Raji (cell line): ENCODE measurements at regions not wholly inside any gene's neighbourhood (a gene's known extent, or its start where the extent isn't known, plus 50 kb on each side); places are given as distances from the start of the nearest gene placed in this dataset.

Experiments used
- POLR2A ChIP-seq: IDR thresholded peaks from 2 replicates; pipeline ENCODE4 v1.6.1; 2011; ENCODE audit warnings: low read depth, low read length, control low read depth; ENCODE audit not compliant: insufficient read depth

DNA sequence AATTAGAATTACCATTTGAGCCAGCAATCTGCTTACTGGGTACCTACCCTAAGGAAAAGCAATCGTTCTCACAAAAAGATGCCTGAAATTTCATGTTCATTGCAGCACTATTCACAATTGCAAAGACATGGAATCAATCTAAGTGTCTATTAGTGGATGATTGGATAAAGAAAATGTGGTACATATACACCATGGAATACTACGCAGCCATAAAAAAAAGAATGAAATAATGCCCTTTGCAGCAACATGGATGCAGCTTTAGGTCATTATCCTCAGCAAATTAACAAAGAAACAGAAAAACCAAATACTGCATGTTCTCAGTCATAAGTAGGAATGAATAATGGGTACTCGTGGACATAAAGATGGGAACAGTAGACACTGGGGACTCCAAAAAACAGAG, 89.8 kb upstream of the MAP1LC3B2 start:
- TF ChIP-seq POLR2A = no peak

DNA sequence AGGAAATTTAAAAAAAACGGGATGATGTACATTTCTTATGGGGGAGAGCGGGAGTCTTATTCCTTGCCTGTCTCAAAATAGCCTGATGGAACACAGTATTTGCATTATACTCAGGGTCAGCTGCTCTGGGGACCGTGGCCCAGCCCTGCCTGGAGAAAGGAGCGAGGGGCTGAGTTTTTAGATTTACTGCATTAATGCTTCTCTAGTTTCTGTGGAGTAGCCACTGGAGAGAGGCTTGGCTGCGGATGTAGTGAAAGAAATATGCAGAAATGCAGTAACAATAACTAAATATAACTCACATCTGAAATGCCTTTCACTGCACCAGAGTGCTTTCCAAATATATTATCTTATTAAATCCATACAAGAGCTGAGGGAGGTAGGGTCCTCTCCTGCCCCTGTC, 87.6 kb upstream of the MAP1LC3B2 start:
- TF ChIP-seq POLR2A = no peak

DNA sequence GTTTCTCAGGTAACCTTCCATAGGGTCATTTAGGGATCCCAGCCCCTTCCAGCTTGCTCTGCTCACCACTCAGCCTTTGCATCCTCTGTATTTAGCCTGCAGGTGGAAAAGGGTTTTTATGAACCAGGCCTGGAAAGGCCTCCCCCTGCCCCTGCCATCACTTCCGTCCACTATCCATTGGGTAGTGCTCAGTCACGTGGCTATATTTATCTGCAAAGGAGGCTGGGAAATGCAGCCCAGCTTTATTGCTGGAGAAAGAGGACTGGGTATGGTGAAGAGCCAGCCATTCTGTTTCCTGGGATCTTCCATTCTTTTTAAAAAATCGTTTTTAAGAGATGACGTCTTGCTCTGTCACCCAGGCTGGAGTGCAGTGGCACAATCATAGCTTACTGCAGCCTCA, 87.0 kb upstream of the MAP1LC3B2 start:
- TF ChIP-seq POLR2A = no peak

DNA sequence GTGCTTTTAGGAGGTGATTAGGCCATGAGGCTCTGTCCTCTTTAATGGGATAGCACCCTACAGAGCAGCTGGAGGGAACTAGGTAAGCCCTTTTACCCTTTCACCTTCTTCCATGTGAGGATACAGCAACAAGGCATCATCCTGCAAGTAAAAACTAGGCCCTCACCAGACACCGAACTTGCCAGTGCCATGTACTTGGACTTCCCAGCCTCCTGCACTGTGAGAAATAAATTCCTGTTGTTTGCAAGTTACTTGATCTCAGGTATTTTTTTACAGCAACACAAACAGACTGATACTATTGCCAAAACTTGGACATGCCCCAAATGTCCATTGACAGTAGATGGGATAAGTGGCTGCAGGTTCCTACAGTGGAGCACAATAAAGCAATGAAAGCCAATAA, 85.8 kb upstream of the MAP1LC3B2 start:
- no peak for TF ChIP-seq POLR2A

DNA sequence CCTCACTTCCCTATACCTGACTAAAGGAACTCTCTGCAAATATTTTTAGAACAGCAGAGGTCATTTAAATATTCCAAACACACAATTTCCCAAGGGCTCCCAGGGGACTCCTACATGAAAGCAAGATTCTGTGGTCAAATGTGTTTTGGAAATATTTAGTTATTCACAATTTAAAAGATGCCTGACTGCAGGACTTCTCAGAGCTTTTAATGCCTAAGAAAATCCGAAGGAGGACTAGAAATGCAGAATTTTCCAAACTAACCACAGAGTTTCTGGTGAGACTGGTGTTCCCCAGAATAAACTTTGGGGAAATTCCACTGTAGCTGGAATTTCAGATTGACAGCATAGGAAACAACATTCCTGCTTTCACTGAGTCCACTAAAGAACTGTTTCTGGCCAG, 84.8 kb upstream of the MAP1LC3B2 start:
- TF ChIP-seq POLR2A = no peak

DNA sequence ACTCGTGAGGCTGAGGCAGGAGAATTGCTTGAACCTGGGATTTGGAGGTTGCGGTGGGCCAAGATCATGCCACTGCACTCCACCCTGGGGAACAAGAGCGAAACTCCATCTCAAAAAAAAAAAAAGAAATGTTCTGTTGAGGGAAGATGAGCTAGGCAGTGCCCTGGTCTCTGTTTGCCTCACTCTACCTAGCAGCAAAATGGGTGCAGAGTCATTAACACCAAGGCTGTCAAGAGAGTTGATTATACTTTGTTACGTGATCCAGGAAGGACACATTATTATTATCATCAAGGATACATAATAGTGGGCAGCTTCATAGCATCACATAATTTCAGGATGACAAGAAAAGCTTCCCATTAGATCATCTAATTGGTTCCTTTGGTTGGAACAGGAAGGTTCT, 84.3 kb upstream of the MAP1LC3B2 start:
- no peak for TF ChIP-seq POLR2A

DNA sequence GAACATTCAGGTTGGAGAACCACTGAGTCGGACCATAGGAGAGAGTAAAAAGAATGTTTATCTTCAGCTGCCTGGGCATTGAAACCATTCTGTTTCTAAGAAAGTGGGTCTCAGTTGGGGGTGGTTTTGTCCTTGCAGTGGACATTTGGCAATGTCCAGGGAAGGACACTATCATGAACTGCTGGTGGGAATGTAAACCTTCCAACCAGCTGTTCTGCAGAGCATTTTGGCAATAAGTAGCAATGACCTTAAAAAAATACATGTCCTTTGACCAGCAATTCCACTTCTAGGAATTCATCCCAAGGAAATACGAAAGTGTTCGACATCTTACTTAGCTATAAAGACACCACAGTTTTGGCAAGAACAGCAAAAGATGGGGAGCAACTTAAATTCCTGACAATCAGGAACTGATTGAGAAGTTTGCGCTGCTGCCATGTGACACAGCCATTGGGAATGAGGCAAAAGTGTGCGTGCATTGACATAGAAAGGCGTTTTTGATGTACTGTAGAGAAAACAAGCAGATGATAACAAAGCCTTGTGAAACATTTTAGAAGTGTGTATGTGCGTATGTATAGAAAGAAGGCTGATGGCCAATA, 82.9 kb upstream of the MAP1LC3B2 start:
- TF ChIP-seq POLR2A = no peak

DNA sequence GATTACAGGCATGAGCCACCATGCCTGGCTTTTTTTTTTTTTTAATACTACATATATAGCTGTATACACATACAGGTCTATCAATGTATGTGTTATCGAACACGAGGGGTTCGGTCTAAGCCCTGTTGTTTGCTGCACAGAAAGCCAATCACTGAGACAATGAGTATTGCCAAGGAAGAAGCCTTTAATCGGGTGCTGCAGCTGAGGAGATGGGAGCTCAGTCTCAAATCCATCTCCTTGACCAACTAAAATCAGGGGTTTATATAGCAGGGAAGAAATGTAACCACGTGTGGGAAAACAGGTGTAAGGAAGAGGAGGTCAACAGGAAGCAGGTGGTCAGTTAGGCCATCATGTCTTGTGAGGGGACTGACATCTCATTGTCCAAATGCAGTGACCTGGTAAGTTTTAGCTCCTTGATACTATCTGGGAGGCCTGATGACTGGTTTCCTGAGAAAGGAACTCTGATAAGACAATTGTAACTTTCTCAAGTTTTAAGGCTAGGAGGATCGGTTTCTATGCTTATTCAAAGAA, 80.9 kb upstream of the MAP1LC3B2 start:
- no peak for TF ChIP-seq POLR2A

DNA sequence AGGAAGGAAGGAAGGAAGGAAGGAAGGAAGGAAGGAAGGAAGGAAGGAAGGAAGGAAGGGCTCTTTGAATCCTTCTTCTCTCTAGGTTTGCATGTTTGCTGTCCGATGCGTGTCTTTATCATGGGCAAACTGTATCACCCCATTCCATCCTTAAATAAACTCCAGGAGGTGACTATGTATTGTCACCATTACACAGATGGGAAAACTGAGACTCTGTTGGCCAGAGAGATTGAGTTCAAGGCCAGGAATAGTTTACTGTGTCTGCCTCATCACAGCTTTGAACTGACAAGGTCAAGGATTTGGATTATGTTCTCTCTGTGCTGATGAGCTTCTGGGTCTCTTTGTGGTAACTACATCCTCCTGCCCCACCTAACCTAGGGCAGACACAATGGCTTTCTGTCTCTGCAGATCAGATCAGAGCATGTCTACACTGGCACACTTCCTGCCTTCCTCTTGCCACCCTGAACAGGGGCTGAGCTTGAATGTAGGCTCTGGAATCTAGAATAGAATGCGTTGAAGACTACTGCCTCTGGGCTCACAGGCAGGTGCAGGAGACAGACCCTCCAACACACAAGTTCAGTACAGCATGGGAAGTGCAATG, 78.9 kb upstream of the MAP1LC3B2 start:
- TF ChIP-seq POLR2A = no peak

DNA sequence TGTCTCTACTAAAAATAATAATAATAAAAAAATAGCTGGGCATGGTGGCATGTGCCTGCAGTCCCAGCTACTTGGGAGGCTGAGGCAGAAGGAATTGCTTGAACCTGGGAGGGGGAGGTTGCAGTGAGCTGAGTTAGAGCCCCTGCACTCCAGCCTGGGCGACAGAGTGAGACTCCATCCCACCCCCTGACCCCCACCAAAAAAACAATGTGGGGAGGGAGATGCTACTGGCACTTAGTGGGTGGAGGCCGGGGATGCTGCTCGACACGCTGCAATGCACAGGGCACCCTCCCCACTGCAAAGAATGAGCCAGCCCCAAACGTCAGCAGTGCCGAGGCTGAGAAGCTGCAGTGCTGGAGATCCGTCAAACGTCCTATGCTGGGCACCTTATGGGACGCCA, 77.5 kb upstream of the MAP1LC3B2 start:
- no peak for TF ChIP-seq POLR2A

DNA sequence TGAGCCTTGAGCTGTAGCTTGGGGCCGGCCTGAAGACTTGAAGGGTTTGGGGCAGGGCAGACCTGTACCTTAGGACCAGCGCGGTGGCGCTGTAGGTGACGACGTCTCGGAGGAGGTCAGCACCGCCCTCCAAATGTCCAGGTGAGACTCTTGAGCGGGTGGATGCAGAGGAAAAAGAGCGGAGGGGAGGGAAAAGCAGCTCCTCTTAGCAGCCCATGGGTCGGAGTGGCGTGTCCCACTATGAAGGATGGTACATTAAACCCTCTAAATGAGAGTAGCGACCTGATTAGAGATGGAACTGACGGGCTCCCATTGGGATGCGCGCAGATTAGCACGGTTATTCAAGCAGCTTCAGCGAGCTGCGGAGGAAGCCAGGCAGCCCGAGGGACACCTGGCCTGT, 77.0 kb upstream of the MAP1LC3B2 start:
- TF ChIP-seq POLR2A = no peak

DNA sequence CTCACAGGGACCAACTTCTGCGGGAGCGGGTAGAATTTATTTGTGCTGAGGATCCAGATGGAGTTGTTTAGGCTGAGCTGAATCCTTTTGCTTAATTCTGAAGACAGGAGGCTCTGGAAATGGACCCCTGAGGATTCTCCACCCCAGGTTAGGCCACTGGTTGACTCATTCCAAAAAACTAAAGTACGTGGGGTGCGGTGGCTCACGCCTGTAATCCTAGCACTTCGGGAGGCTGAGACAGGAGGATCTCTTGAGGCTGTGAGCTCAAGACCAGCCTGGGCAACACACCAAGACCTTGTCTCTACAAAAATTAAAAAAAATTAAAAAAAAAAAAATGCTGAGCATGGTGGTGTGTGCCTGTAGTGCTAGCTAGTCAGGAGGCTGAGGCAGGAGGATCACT, 76.3 kb upstream of the MAP1LC3B2 start:
- TF ChIP-seq POLR2A = no peak

DNA sequence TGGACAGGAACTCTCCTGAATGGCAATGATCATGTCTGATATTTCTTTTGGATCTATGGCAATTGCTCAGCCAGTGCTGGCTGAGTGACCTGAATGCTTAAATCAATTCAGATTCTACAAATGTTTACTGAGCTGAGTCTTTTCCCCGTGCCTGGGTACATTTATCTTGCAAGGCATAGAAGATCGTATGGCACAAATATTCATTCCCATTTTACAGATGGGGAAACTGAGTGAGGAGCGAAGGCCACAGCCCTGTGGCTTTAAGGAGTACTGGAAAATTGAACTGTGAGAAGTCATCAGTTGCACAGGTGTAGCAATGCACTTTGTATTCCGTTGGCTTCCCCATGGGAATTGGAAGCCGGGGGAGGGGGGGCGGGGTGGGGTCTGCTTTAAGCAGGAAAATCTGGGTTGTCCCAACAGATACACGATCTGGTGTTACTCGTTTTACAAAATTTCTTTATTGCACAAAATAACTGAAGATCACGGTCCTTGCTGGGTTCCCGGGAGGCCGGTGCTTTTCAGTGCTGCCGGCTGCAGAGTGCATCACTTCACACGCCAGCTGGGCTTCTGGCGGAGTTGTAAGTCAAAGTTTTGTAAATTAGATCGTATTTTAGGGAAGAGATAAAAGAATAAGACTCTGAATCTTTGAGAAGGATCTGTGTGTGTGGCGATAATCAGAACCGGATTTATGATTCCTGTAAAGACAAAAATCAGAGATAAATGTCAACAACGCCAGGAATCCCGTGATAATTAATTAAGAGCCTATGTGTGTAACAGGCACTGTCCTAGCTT, 75.0 kb upstream of the MAP1LC3B2 start:
- no peak for TF ChIP-seq POLR2A

DNA sequence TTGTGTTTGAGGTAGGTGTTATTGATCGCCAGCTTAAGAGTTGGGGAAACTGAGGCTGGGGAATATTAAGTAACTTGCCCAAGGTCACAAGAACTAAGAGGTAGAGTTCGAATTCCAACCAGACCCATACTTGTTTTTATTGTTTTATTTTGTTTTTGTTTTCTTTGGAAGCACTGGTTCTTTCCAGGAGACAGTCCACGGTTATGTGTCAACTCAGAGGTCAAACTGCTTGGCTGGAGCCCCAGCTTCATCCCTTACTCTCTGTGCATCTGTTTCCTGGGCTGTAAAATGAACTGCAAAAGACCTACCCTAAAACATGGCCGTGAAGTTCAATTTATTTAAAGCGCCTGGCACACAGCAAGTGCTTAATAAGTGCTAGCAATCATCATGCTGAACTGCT, 74.4 kb upstream of the MAP1LC3B2 start:
- TF ChIP-seq POLR2A = no peak

DNA sequence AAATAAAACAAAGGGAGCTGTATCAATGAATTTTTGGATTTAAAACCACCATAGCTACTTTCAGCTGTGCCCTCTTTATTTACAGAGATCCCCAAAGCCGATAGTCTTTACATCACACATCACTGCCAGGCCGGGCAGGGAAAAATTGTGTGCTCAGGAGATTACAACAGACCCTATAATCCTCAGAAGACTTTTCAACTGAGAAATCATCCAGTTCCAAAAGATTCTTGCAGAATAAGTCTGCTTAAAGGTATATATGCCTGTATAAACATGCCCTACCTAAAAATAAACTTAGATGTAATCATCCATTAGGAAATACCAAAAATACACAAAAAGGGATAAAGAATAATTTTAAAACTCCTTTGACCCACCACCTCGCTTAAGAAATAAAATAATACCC, 70.1 kb upstream of the MAP1LC3B2 start:
- TF ChIP-seq POLR2A = no peak

DNA sequence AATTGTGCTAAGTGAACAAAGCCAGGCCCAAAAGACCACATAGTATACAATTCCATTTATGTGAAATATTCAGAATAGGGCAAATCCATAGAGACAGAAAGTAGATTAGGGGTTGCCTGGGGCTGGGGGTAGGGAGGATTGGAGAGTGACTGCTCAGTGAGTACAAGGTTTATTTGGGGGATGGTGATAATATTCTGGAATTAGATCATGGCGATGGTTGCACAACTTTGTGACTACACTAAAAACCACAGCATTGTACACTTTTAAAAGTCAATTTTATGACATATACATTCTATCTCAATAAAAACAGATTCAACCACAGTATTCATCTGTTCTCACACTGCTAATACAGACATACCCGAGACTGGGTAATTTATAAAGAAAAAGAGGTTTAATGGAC, 68.7 kb upstream of the MAP1LC3B2 start:
- TF ChIP-seq POLR2A = no peak
